Thymus (tissue), 11 donors: ENCODE measurements at regions not wholly inside any gene's neighbourhood (a gene's known extent, or its start where the extent isn't known, plus 50 kb on each side); places are given as distances from the start of the nearest gene placed in this dataset.
A peak's percentile ranks its signal among the peaks of the same experiment; 100 is the strongest.
"Not testable (repeated sequence)": the region's sequence is repeated elsewhere in the genome, so short reads cannot be mapped to it uniquely, and the experiment has no call there.

ENCODE experiments used
- DNase-seq, 9 donors: peaks; one replicate each; pipeline ENCODE4 v3.0.0-alpha.2; 2013; ENCODE audit warnings: low spot score in 9 of 9, low read depth in 6 of 9, missing footprints in 1 of 9
- H3K27ac ChIP-seq, 2 donors: one replicate each; pipeline ENCODE4 v1.5.1; 2013; ENCODE audit warnings: control low read depth in 1 of 2, low read depth in 1 of 2, low read length in 1 of 2, mild to moderate bottlenecking in 1 of 2, moderate library complexity in 1 of 2
- H3K27me3 ChIP-seq, 2 donors: one replicate each; pipeline ENCODE4 v1.5.1; 2013; ENCODE audit warnings: low read length in 1 of 2; ENCODE audit not compliant: control insufficient read depth in 2 of 2, insufficient read depth in 1 of 2
- H3K36me3 ChIP-seq, 2 donors: one replicate each; pipeline ENCODE4 v1.5.1; 2013; ENCODE audit warnings: low read length in 1 of 2, mild to moderate bottlenecking in 1 of 2, moderate library complexity in 1 of 2; ENCODE audit not compliant: control insufficient read depth in 2 of 2, insufficient read depth in 2 of 2
- H3K4me1 ChIP-seq, 2 donors: one replicate each; pipeline ENCODE4 v1.5.1; 2013; ENCODE audit warnings: low read length in 2 of 2; ENCODE audit not compliant: control insufficient read depth in 2 of 2, insufficient read depth in 2 of 2
- H3K4me3 ChIP-seq, 2 donors: one replicate each; pipeline ENCODE4 v1.5.1; 2013; ENCODE audit warnings: low read length in 2 of 2, control low read depth in 1 of 2, mild to moderate bottlenecking in 1 of 2
- H3K9me3 ChIP-seq, 2 donors: one replicate each; pipeline ENCODE4 v1.5.1; 2013; ENCODE audit warnings: low read length in 1 of 2, mild to moderate bottlenecking in 1 of 2; ENCODE audit not compliant: control insufficient read depth in 2 of 2, insufficient read depth in 1 of 2
- WGBS: extraction: QIAGEN DNeasy Blood & Tissue Kit; methylation state at CpG from one replicate; pipeline ENCODE4 v1.1.7; 2013; 5-methylcytosine and 5-hydroxymethylcytosine counted together
- donor health status: healthy.

DNA sequence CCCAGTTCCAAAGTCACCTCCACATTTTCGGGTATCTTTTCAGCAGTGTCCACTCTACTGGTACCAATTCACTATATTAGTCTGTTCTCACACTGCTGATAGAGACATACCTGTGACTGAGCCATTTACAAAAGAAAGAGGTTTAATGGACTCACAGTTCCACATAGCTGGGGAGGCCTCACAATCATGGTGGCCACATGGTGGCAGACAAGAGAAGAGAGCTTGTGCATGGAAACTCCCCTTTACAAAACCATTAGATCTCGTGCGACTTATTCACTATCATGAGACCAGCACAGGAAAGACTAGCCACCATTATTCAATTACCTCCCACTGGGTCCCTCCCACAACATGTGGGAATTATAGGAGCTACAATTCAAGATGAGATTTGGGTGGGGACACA lies 335.7 kb upstream of the SLC7A11 start:
- not testable (repeated sequence) for H3K27ac ChIP-seq, H3K27me3 ChIP-seq, H3K36me3 ChIP-seq, DNase-seq, H3K9me3 ChIP-seq, H3K4me3 ChIP-seq, H3K4me1 ChIP-seq
- 90% methylated on average over 3 of the region's 3 CpGs for WGBS

DNA sequence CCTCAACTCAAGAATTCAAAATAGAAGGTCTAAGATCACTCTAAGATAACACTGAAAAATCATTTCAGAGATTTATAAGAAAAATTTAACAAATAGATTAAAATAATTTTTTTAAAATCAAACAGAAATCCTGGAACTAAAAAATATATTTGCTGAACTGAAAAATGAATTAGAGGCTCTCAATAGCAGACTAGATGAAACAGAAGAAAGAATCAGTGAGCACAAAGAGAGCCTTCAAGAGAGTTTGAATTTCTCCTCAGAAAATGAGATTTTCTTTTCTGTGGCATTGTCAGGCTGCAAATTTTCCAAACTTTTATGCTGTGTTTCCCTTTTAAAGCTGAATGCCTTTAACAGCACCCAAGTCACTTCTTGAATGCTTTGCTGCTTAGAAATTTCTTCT lies 335.0 kb upstream of the SLC7A11 start:
- no peaks in the 10 kb centered on the region for H3K4me1 ChIP-seq
- H3K9me3 ChIP-seq, result no peaks in the 10 kb centered on the region
- H3K27me3 ChIP-seq, result no peaks in the 10 kb centered on the region
- DNase-seq, result no peak
- H3K27ac ChIP-seq, result no peak overlapping the region
- no peaks in the 10 kb centered on the region for H3K36me3 ChIP-seq
- H3K4me3 ChIP-seq, result no peak overlapping the region

DNA sequence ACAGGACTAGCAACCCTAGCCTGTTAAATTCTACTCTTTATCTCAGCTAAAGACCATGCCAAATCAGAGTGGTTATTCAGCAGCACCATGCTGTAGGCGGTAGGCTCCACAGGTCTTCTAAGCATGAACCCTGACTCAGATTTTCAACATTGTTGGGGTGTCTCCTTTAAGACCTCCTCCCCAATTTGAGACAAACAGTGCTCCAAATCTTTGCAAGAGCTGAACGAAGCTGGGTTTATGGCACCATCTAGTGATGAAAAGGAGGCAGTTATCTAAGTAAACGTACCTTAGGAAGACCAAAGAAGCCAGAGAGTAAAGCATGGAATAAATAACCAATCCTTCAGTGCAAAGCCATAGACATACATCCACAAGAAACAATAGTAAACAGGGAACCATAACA lies 334.5 kb upstream of the SLC7A11 start:
- Histone ChIP-seq H3K4me3 (no peak overlapping the region), H3K9me3 (no peaks in the 10 kb centered on the region), H3K4me1 (no peaks in the 10 kb centered on the region), H3K27me3 (no peaks in the 10 kb centered on the region), H3K27ac (no peak overlapping the region), H3K36me3 (no peaks in the 10 kb centered on the region)
- DNase-seq, result peak in 1 of 9 donors; percentile 5
- WGBS, result 41% methylated on average over 3 of the region's 3 CpGs

DNA sequence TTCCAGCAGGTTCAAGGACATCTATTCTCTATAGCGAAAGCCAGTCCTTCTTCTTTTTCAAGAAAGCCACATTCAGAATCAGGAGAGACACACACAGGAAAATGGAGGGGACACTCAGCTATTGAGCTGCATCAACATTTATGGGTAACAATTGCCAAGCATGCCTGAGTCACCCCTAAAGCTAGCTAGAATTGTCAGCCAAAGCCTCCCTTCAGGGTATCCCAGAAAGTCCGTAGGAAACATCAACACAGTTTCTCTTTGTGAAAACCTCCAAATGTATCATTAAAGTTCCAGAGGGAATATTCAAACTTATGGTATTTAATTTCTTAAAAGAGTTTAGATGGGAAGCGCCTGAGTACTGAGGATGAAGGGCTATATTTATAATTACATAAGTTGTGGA lies 331.1 kb upstream of the SLC7A11 start:
- 93% methylated on average over 3 of the region's 3 CpGs for WGBS
- no peak overlapping the region for H3K27ac ChIP-seq
- H3K36me3 ChIP-seq, result no peaks in the 10 kb centered on the region
- no peaks in the 10 kb centered on the region for H3K27me3 ChIP-seq
- no peaks in the 10 kb centered on the region for H3K9me3 ChIP-seq
- H3K4me3 ChIP-seq, result no peak overlapping the region
- no peaks in the 10 kb centered on the region for H3K4me1 ChIP-seq
- no peak for DNase-seq

DNA sequence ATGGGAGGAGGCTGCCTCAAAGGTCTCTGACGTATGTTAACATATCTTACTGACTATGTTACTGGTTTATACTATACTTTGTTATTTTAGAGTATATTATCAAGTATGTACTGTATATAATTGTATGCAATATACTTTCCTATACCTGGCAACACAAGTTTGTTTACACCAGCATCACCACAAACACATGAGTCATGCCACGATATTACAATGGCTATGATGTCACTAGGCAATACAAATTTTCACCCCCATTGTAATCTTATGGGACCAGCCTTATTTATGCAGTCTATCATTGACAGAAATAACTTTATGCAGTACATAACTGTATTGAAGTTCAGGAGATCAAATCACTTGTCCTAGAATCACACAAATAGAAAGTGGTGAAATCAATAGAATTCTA lies 329.9 kb upstream of the SLC7A11 start:
- Histone ChIP-seq H3K9me3 (no peaks in the 10 kb centered on the region), H3K27me3 (no peaks in the 10 kb centered on the region), H3K4me3 (no peak overlapping the region), H3K27ac (no peak overlapping the region), H3K4me1 (no peaks in the 10 kb centered on the region), H3K36me3 (no peaks in the 10 kb centered on the region)
- DNase-seq, result no peak
- 91% methylated on average over 2 of the region's 2 CpGs for WGBS

DNA sequence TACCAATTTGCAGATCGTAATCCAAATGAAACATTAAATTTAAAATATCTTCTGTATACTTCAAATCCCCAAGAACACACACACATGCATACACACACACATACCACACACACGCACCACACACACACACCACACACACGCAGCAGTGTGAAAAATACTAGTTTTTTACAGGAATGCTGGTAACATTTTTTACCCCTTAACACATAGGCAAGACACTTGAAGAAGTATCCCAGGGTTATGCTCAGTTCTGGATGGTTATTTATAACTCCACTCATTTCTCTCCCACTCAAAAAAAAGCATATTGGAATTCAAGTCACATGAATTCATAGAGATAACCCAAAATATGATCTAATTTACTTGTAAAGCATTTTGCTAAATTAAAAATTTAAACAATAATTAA lies 325.5 kb upstream of the SLC7A11 start:
- no peaks in the 10 kb centered on the region for H3K4me1 ChIP-seq
- 75% methylated on average over 3 of the region's 3 CpGs for WGBS

DNA sequence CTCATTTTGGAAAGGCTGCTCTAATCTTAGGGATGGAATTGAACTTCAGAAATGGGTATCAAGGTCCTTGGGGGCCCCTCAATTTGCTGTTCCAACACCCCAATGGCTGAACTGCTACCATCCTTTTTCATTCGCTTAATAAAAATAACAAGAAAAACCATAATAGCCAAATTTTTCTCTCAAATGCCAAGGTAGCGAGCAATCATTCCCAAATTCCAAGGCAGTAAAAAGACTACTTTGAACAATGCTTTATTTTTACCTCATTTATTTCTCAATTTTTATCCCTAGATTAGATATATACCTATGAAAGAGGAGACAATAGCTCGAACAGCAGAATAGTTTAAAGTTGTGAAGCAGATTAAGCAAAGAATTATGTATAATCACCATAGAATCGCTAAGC lies 323.4 kb upstream of the SLC7A11 start:
- H3K9me3 ChIP-seq, result peaks cover 0 to 9% of the 10 kb centered on the region in 2 donors
- 97% methylated on average over 4 of the region's 4 CpGs for WGBS
- H3K36me3 ChIP-seq, result no peaks in the 10 kb centered on the region
- no peak overlapping the region for H3K27ac ChIP-seq
- DNase-seq, result no peak
- no peak overlapping the region for H3K4me3 ChIP-seq
- no peaks in the 10 kb centered on the region for H3K27me3 ChIP-seq
- no peaks in the 10 kb centered on the region for H3K4me1 ChIP-seq

More for the DNA sequence above, 325.5 kb upstream of the SLC7A11 start:
- DNase-seq, result no peak
- Histone ChIP-seq H3K36me3 (no peaks in the 10 kb centered on the region), H3K4me3 (no peak overlapping the region), H3K9me3 (no peaks in the 10 kb centered on the region), H3K27ac (no peak overlapping the region), H3K27me3 (no peaks in the 10 kb centered on the region)

DNA sequence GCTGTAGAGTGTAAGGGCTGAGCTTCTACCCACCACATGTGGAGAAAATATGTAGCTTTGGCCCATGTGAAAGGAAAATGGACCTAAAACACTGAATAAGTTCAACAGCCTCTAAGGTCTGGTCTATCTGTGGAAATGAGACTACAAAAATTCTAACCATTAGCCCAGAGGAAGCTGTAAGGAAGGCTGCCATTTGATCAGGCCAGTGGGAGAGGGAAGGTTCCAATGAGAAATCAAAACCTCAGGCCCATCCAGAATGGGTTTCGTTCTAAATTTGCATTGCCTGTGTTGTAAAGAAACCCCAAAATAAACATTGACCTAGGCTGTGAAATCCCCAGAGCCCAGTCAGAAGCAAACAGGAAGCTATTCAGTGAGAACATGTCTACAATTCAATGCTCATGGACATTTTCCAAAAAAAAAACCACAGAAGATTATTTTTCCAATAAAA lies 320.4 kb upstream of the SLC7A11 start:
- Histone ChIP-seq H3K27ac (no peak overlapping the region), H3K4me1 (no peaks in the 10 kb centered on the region), H3K4me3 (no peak overlapping the region), H3K36me3 (no peaks in the 10 kb centered on the region), H3K9me3 (peaks cover 0 to 11% of the 10 kb centered on the region in 2 donors), H3K27me3 (no peaks in the 10 kb centered on the region)
- DNase-seq, result no peak
- WGBS, result 43% methylated on average over 1 of the region's 1 CpG

DNA sequence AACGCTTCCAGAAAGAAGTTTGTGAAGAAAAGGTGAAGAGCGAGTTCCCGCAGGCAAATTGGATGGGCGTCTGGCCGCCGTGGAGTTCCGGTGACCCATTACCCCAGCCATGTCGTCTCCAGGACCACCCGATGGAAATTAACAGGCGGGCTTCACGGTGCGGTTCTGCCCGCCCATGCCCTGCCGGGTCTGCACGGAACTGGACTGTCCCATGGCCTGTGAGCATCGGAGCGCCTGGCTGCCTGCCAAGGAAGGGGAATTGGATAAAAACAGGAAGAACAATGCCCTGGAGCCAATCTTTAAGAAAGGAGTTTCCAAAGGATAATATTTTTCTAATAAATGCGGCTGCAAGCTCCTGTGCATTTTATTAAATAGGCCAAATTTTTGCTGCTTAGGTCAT lies 319.8 kb upstream of the SLC7A11 start:
- Histone ChIP-seq H3K4me1 (no peaks in the 10 kb centered on the region), H3K36me3 (no peaks in the 10 kb centered on the region), H3K9me3 (peaks cover 0 to 11% of the 10 kb centered on the region in 2 donors), H3K27ac (no peak overlapping the region), H3K27me3 (no peaks in the 10 kb centered on the region), H3K4me3 (no peak overlapping the region)
- DNase-seq, result no peak
- 98% methylated on average over 18 of the region's 18 CpGs for WGBS

DNA sequence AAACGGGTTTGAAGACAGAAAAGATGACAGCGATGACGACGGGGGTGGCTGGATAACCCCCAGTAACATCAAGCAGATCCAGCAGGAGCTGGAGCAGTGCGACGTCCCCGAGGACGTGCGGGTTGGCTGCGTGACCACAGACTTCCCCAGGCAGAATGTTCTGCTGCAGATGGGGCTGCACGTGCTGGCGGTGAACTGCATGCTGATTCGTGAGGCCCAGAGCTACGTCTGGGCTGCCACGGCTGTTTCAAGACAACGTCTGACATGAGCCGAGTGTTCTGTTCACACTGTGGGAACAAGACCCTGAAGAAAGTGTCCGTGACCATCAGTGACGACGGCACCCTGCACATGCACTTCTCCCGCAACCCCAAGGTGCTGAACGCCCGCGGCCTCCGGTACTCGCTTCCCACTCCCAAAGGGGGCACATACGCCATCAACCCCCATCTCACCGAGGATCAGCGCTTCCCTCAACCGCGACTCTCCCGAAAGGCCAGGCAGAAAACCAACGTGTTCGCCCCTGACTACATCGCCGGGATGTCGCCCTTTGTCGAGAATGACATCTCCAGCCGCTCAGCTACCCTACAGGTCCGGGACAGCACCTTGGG lies 319.2 kb upstream of the SLC7A11 start:
- Histone ChIP-seq H3K4me3 (no peak overlapping the region), H3K36me3 (no peaks in the 10 kb centered on the region), H3K9me3 (peaks cover 0 to 11% of the 10 kb centered on the region in 2 donors), H3K27me3 (no peaks in the 10 kb centered on the region), H3K27ac (no peak overlapping the region), H3K4me1 (no peaks in the 10 kb centered on the region)
- 95% methylated on average over 40 of the region's 40 CpGs for WGBS
- no peak for DNase-seq
